H9 (cell line): ENCODE measurements at regions not wholly inside any gene's neighbourhood (a gene's known extent, or its start where the extent isn't known, plus 50 kb on each side); places are given as distances from the start of the nearest gene placed in this dataset.

ENCODE experiments used
- DNase-seq: peaks from one replicate; pipeline ENCODE4 v3.0.0-alpha.2; 2017
- H2AFZ ChIP-seq: one replicate; pipeline ENCODE4 v1.6.1; 2013; ENCODE audit warnings: mild to moderate bottlenecking, low read length, control low read depth, moderate library complexity
- H2AK5ac ChIP-seq: 2 replicates; pipeline ENCODE4 v1.6.1; 2013; ENCODE audit warnings: low read length, control low read depth, mixed read lengths; ENCODE audit not compliant: insufficient read length
- H2BK120ac ChIP-seq: one replicate; pipeline ENCODE4 v1.6.1; 2013; ENCODE audit warnings: low read depth, mild to moderate bottlenecking, low read length, control low read depth, inconsistent platforms; ENCODE audit not compliant: poor library complexity, severe bottlenecking
- H2BK12ac ChIP-seq: 2 replicates; pipeline ENCODE4 v1.6.1; 2013; ENCODE audit warnings: low read length, control low read depth, mixed read lengths, low read depth; ENCODE audit not compliant: insufficient read length
- H2BK15ac ChIP-seq: 2 replicates; pipeline ENCODE4 v1.6.1; 2013; ENCODE audit warnings: low read depth, low read length, control low read depth
- H2BK20ac ChIP-seq: one replicate; pipeline ENCODE4 v1.6.1; 2013; ENCODE audit warnings: low read depth, mild to moderate bottlenecking, low read length, control low read depth, inconsistent platforms; ENCODE audit not compliant: poor library complexity, severe bottlenecking
- H2BK5ac ChIP-seq: 2 replicates; pipeline ENCODE4 v1.6.1; 2013; ENCODE audit warnings: low read length, control low read depth, mixed read lengths; ENCODE audit not compliant: insufficient read length
- H3K14ac ChIP-seq: 2 replicates; pipeline ENCODE4 v1.6.1; 2013; ENCODE audit warnings: low read length, control low read depth; ENCODE audit not compliant: insufficient read depth
- H3K18ac ChIP-seq: 2 replicates; pipeline ENCODE4 v1.6.1; 2013; ENCODE audit warnings: low read depth, mild to moderate bottlenecking, mixed read lengths, low read length, control low read depth; ENCODE audit not compliant: insufficient read length
- H3K23ac ChIP-seq: 2 replicates; pipeline ENCODE4 v1.6.1; 2013; ENCODE audit warnings: low read length, control low read depth, mixed read lengths, low read depth; ENCODE audit not compliant: insufficient read length
- H3K23me2 ChIP-seq: 2 replicates; pipeline ENCODE4 v1.6.1; 2013; ENCODE audit warnings: low read depth, mild to moderate bottlenecking, mixed read lengths, low read length, control low read depth; ENCODE audit not compliant: insufficient read length, poor library complexity, severe bottlenecking
- H3K27ac ChIP-seq: 2 replicates; pipeline ENCODE4 v1.5.1; 2013; ENCODE audit warnings: low read length, control low read depth, mixed read lengths, low read depth; ENCODE audit not compliant: insufficient read length
- H3K27me3 ChIP-seq: 2 replicates; pipeline ENCODE4 v1.6.1; 2013; ENCODE audit warnings: low read length, control low read depth, inconsistent platforms; ENCODE audit not compliant: insufficient read depth
- H3K4ac ChIP-seq: 2 replicates; pipeline ENCODE4 v1.6.1; 2013; ENCODE audit warnings: low read depth, mild to moderate bottlenecking, control low read depth, inconsistent platforms, low read length, moderate library complexity
- H3K4me1 ChIP-seq: 2 replicates; pipeline ENCODE4 v1.6.1; 2013; ENCODE audit warnings: low read length, control low read depth, inconsistent platforms; ENCODE audit not compliant: insufficient read depth
- H3K4me2 ChIP-seq: 2 replicates; pipeline ENCODE4 v1.6.1; 2013; ENCODE audit warnings: low read length, control low read depth, mixed read lengths; ENCODE audit not compliant: insufficient read length, insufficient read depth
- H3K56ac ChIP-seq: 2 replicates; pipeline ENCODE4 v1.6.1; 2013; ENCODE audit warnings: low read depth, mild to moderate bottlenecking, mixed read lengths, low read length, control low read depth; ENCODE audit not compliant: insufficient read length
- H3K79me1 ChIP-seq: 2 replicates; pipeline ENCODE4 v1.6.1; 2013; ENCODE audit warnings: low read depth, mild to moderate bottlenecking, moderate library complexity, low read length, control low read depth, inconsistent platforms; ENCODE audit not compliant: insufficient read depth, poor library complexity, severe bottlenecking
- H3K79me2 ChIP-seq: 2 replicates; pipeline ENCODE4 v1.6.1; 2013; ENCODE audit warnings: low read length, control low read depth, inconsistent platforms; ENCODE audit not compliant: insufficient read depth
- H3K9ac ChIP-seq: 2 replicates; pipeline ENCODE4 v1.6.1; 2013; ENCODE audit warnings: low read length, control low read depth, mixed read lengths; ENCODE audit not compliant: insufficient read length; ENCODE audit errors: extremely low read depth
- H3K9me3 ChIP-seq: one replicate; pipeline ENCODE4 v1.6.1; 2013; ENCODE audit warnings: low read depth, low read length, inconsistent platforms; ENCODE audit not compliant: control insufficient read depth
- H3T11ph ChIP-seq: one replicate; pipeline ENCODE4 v1.6.1; 2013; ENCODE audit warnings: mild to moderate bottlenecking, low read length, control low read depth, inconsistent platforms
- H4K20me1 ChIP-seq: one replicate; pipeline ENCODE4 v1.6.1; 2013; ENCODE audit not compliant: control insufficient read depth, insufficient read length, insufficient read depth
- H4K5ac ChIP-seq: 2 replicates; pipeline ENCODE4 v1.6.1; 2013; ENCODE audit warnings: low read depth, mild to moderate bottlenecking, mixed read lengths, low read length, control low read depth; ENCODE audit not compliant: insufficient read length
- H4K8ac ChIP-seq: replicated peaks from 2 replicates; pipeline ENCODE4 v1.6.1; 2013; ENCODE audit warnings: low read length, control low read depth, mixed read lengths, low read depth; ENCODE audit not compliant: insufficient read length
- H4K91ac ChIP-seq: 2 replicates; pipeline ENCODE4 v1.6.1; 2013; ENCODE audit warnings: low read depth, mild to moderate bottlenecking, moderate library complexity, mixed read lengths, low read length, control low read depth; ENCODE audit not compliant: insufficient read length
- H3K27ac Mint-ChIP-seq, 3 experiments: 2 replicates in 2 of 3; 3 replicates in 1 of 3; pipeline ENCODE4 v1.8.0; 2020 to 2021; ENCODE audit warnings: mixed read lengths in 3 of 3, mild to moderate bottlenecking in 1 of 3, moderate library complexity in 1 of 3
- H3K27me3 Mint-ChIP-seq: 2 replicates; pipeline ENCODE4 v1.8.0; 2021; ENCODE audit warnings: low read depth, mild to moderate bottlenecking, moderate library complexity, mixed read lengths
- H3K36me3 Mint-ChIP-seq, 3 experiments: 2 replicates in 2 of 3; 3 replicates in 1 of 3; pipeline ENCODE4 v1.8.0; 2020 to 2021; ENCODE audit warnings: low read depth in 3 of 3, mixed read lengths in 3 of 3; ENCODE audit not compliant: insufficient read depth in 1 of 3
- H3K4me1 Mint-ChIP-seq, 2 experiments: 2 replicates each; pipeline ENCODE4 v1.8.0; 2020; ENCODE audit warnings: mixed read lengths in 2 of 2
- H3K4me3 Mint-ChIP-seq, 2 experiments: 2 replicates in 1 of 2; 3 replicates in 1 of 2; pipeline ENCODE4 v1.8.0; 2020 to 2021; ENCODE audit warnings: mild to moderate bottlenecking in 2 of 2, mixed read lengths in 2 of 2, moderate library complexity in 1 of 2
- H3K9me3 Mint-ChIP-seq, 2 experiments: 2 replicates in 1 of 2; 3 replicates in 1 of 2; pipeline ENCODE4 v1.8.0; 2020; ENCODE audit warnings: mild to moderate bottlenecking in 2 of 2, mixed read lengths in 2 of 2, moderate library complexity in 1 of 2
- CTCF ChIP-seq: fragments of 200-600 bp; sonication (generic); conservative IDR thresholded peaks from 3 replicates; pipeline ENCODE4 v1.8.0; 2021; ENCODE audit warnings: antibody characterized with exemption, mild to moderate bottlenecking
- WGBS: extraction: QIAGEN DNeasy Blood & Tissue Kit; methylation state at CpG from one replicate; pipeline ENCODE4 v1.1.7; 2013; ENCODE audit warnings: missing lambda C conversion rate, low lambda C conversion rate, mixed read lengths; ENCODE audit not compliant: insufficient read length; ENCODE audit errors: extremely low coverage; 5-methylcytosine and 5-hydroxymethylcytosine counted together

- Histone ChIP-seq H2BK15ac (no peak overlapping the region), H3K79me2 (no peaks in the 10 kb centered on the region), H3K27ac (no peak overlapping the region), H4K8ac (no peak overlapping the region), H3K4ac (no peak overlapping the region), H3K23me2 (no peaks in the 10 kb centered on the region), H3K27me3 (no peaks in the 10 kb centered on the region), H4K91ac (no peak overlapping the region), H3K23ac (no peak overlapping the region), H2BK120ac (no peak overlapping the region), H3K18ac (no peak overlapping the region), H2BK20ac (no peak overlapping the region), H3K9me3 (no peaks in the 10 kb centered on the region), H3K4me1 (no peaks in the 10 kb centered on the region), H3K4me2 (no peak overlapping the region), H4K5ac (no peak overlapping the region), H3K9ac (no peak overlapping the region), H3K56ac (no peak overlapping the region), H3K14ac (no peak overlapping the region), H2BK5ac (no peak overlapping the region), H2AFZ (no peak overlapping the region), H4K20me1 (no peaks in the 10 kb centered on the region), H2BK12ac (no peak overlapping the region), H2AK5ac (no peak overlapping the region), H3T11ph (no peak overlapping the region), H3K79me1 (no peaks in the 10 kb centered on the region)
- no peak overlapping the region for H3K27ac Mint-ChIP-seq
- TF ChIP-seq CTCF: no peak
- peaks cover 0 to 4% of the 10 kb centered on the region in 2 experiments; a peak in 2 of 5 replicates for H3K9me3 Mint-ChIP-seq
- no CpG with 5 or more reads among the region's 3 CpGs for WGBS
- H3K36me3 Mint-ChIP-seq: no peaks in the 10 kb centered on the region
- H3K4me1 Mint-ChIP-seq: peaks cover 11 to 15% of the 10 kb centered on the region in 2 experiments
- H3K4me3 Mint-ChIP-seq: no peak overlapping the region
- no peak for DNase-seq
- no peaks in the 10 kb centered on the region for H3K27me3 Mint-ChIP-seq
These were observed 166.4 kb downstream of the PIK3R1 start for GRCh38 chr5:68381909-68382308.
